ENCODE measurements at regions not wholly inside any gene's neighbourhood (a gene's known extent, or its start where the extent isn't known, plus 50 kb on each side); places are given as distances from the start of the nearest gene placed in this dataset.
"Not testable (repeated sequence)": the region's sequence is repeated elsewhere in the genome, so short reads cannot be mapped to it uniquely, and the experiment has no call there.

GRCh38 chr7:357531-358209 is 67.7 kb downstream of the FOXL3 start:
- H3K27ac ChIP-seq (ENCODE audit: low read depth, low read length), result no peak overlapping the region
- no peak overlapping the region for H3K9ac ChIP-seq (ENCODE audit: low read length)
- no peak overlapping the region for H3K4me3 ChIP-seq (ENCODE audit: low read depth, low read length)
- peaks cover 3% of the 10 kb centered on the region; the same call in 1 of the 2 replicates for H3K9me3 ChIP-seq (ENCODE audit: control insufficient read depth, insufficient read depth, low read depth, low read length)
- H3K27me3 ChIP-seq (ENCODE audit: control insufficient read depth, insufficient read depth, low read length), result peaks cover 25% of the 10 kb centered on the region; the same call in 1 of the 2 replicates
- H3K36me3 ChIP-seq (ENCODE audit: control insufficient read depth, insufficient read depth, low read length), result no peaks in the 10 kb centered on the region
- H3K4me1 ChIP-seq (ENCODE audit: control insufficient read depth, insufficient read depth, low read length), result no peaks in the 10 kb centered on the region; the same call in 1 of the 2 replicates

GRCh38 chr7:358352-358751 is 68.4 kb downstream of the FOXL3 start:
- Histone ChIP-seq H3K27ac (ENCODE audit: low read depth, low read length) (no peak overlapping the region), H3K9ac (ENCODE audit: low read length) (no peak overlapping the region), H3K9me3 (ENCODE audit: control insufficient read depth, insufficient read depth, low read depth, low read length) (peaks cover 3% of the 10 kb centered on the region; the same call in 1 of the 2 replicates)

GRCh38 chr7:359226-359765 is 69.3 kb downstream of the FOXL3 start:
- no peaks in the 10 kb centered on the region; the same call in 1 of the 2 replicates for H3K4me1 ChIP-seq (ENCODE audit: control insufficient read depth, insufficient read depth, low read length)
- H3K27me3 ChIP-seq (ENCODE audit: control insufficient read depth, insufficient read depth, low read length), result peaks cover 27% of the 10 kb centered on the region; the same call in 1 of the 2 replicates
- no peaks in the 10 kb centered on the region for H3K36me3 ChIP-seq (ENCODE audit: control insufficient read depth, insufficient read depth, low read length)
- H3K27ac ChIP-seq (ENCODE audit: low read depth, low read length), result no peak overlapping the region
- H3K9me3 ChIP-seq (ENCODE audit: control insufficient read depth, insufficient read depth, low read depth, low read length), result peaks cover 3% of the 10 kb centered on the region; the same call in 1 of the 2 replicates
- H3K4me3 ChIP-seq (ENCODE audit: low read depth, low read length), result no peak overlapping the region
- H3K9ac ChIP-seq (ENCODE audit: low read length), result no peak overlapping the region

More at GRCh38 chr7:358352-358751, 68.4 kb downstream of the FOXL3 start:
- H3K4me1 ChIP-seq (ENCODE audit: control insufficient read depth, insufficient read depth, low read length), result no peaks in the 10 kb centered on the region; the same call in 1 of the 2 replicates
- peaks cover 27% of the 10 kb centered on the region; the same call in 1 of the 2 replicates for H3K27me3 ChIP-seq (ENCODE audit: control insufficient read depth, insufficient read depth, low read length)
- no peak overlapping the region for H3K4me3 ChIP-seq (ENCODE audit: low read depth, low read length)
- no peaks in the 10 kb centered on the region for H3K36me3 ChIP-seq (ENCODE audit: control insufficient read depth, insufficient read depth, low read length)

- Histone ChIP-seq H3K4me3 (ENCODE audit: low read depth, low read length) (no peak overlapping the region; the same call in 1 of the 2 replicates), H3K36me3 (ENCODE audit: control insufficient read depth, insufficient read depth, low read length) (no peaks in the 10 kb centered on the region), H3K9ac (ENCODE audit: low read length) (no peak overlapping the region), H3K4me1 (ENCODE audit: control insufficient read depth, insufficient read depth, low read length) (no peaks in the 10 kb centered on the region; the same call in 1 of the 2 replicates), H3K27me3 (ENCODE audit: control insufficient read depth, insufficient read depth, low read length) (peaks cover 27% of the 10 kb centered on the region; the same call in 1 of the 2 replicates), H3K9me3 (ENCODE audit: control insufficient read depth, insufficient read depth, low read depth, low read length) (peaks cover 3% of the 10 kb centered on the region; the same call in 1 of the 2 replicates), H3K27ac (ENCODE audit: low read depth, low read length) (no peak overlapping the region)
Measured at GRCh38 chr7:359766-360361, 69.9 kb downstream of the FOXL3 start.

GRCh38 chr7:360454-361100 is 70.6 kb downstream of the FOXL3 start:
- Histone ChIP-seq H3K27ac (ENCODE audit: low read depth, low read length) (no peak overlapping the region), H3K4me1 (ENCODE audit: control insufficient read depth, insufficient read depth, low read length) (no peaks in the 10 kb centered on the region; the same call in 1 of the 2 replicates), H3K9ac (ENCODE audit: low read length) (no peak overlapping the region), H3K4me3 (ENCODE audit: low read depth, low read length) (no peak overlapping the region; the same call in 1 of the 2 replicates), H3K36me3 (ENCODE audit: control insufficient read depth, insufficient read depth, low read length) (no peaks in the 10 kb centered on the region), H3K9me3 (ENCODE audit: control insufficient read depth, insufficient read depth, low read depth, low read length) (peaks cover 3% of the 10 kb centered on the region; the same call in 1 of the 2 replicates), H3K27me3 (ENCODE audit: control insufficient read depth, insufficient read depth, low read length) (peaks cover 27% of the 10 kb centered on the region; the same call in 1 of the 2 replicates)

- H3K9ac ChIP-seq (ENCODE audit: low read length); H3K36me3 ChIP-seq (ENCODE audit: control insufficient read depth, insufficient read depth, low read length); H3K4me3 ChIP-seq (ENCODE audit: low read depth, low read length); H3K9me3 ChIP-seq (ENCODE audit: control insufficient read depth, insufficient read depth, low read depth, low read length); H3K4me1 ChIP-seq (ENCODE audit: control insufficient read depth, insufficient read depth, low read length); H3K27ac ChIP-seq (ENCODE audit: low read depth, low read length): not testable (repeated sequence)
- H3K27me3 ChIP-seq (ENCODE audit: control insufficient read depth, insufficient read depth, low read length), result peaks cover 27% of the 10 kb centered on the region; the same call in 1 of the 2 replicates
Measured at GRCh38 chr7:361182-361581, 71.2 kb downstream of the FOXL3 start.

- Histone ChIP-seq H3K9me3 (ENCODE audit: control insufficient read depth, insufficient read depth, low read depth, low read length) (peaks cover 3% of the 10 kb centered on the region; the same call in 1 of the 2 replicates), H3K27me3 (ENCODE audit: control insufficient read depth, insufficient read depth, low read length) (peaks cover 27% of the 10 kb centered on the region; the same call in 1 of the 2 replicates), H3K4me1 (ENCODE audit: control insufficient read depth, insufficient read depth, low read length) (no peaks in the 10 kb centered on the region; the same call in 1 of the 2 replicates), H3K36me3 (ENCODE audit: control insufficient read depth, insufficient read depth, low read length) (no peaks in the 10 kb centered on the region), H3K4me3 (ENCODE audit: low read depth, low read length) (no peak overlapping the region), H3K9ac (ENCODE audit: low read length) (no peak overlapping the region), H3K27ac (ENCODE audit: low read depth, low read length) (no peak overlapping the region)
Measured at GRCh38 chr7:361680-362401, 71.9 kb downstream of the FOXL3 start.

- H3K9ac ChIP-seq (ENCODE audit: low read length), result no peak overlapping the region
- no peaks in the 10 kb centered on the region; the same call in 1 of the 2 replicates for H3K4me1 ChIP-seq (ENCODE audit: control insufficient read depth, insufficient read depth, low read length)
- no peak overlapping the region for H3K27ac ChIP-seq (ENCODE audit: low read depth, low read length)
- H3K4me3 ChIP-seq (ENCODE audit: low read depth, low read length), result no peak overlapping the region
- peaks cover 27% of the 10 kb centered on the region; the same call in 1 of the 2 replicates for H3K27me3 ChIP-seq (ENCODE audit: control insufficient read depth, insufficient read depth, low read length)
- H3K9me3 ChIP-seq (ENCODE audit: control insufficient read depth, insufficient read depth, low read depth, low read length), result peaks cover 3% of the 10 kb centered on the region; the same call in 1 of the 2 replicates
- no peaks in the 10 kb centered on the region for H3K36me3 ChIP-seq (ENCODE audit: control insufficient read depth, insufficient read depth, low read length)
Measured at GRCh38 chr7:362402-363096, 72.6 kb downstream of the FOXL3 start.

- H3K4me1 ChIP-seq (ENCODE audit: control insufficient read depth, insufficient read depth, low read length), result no peaks in the 10 kb centered on the region; the same call in 1 of the 2 replicates
- H3K27ac ChIP-seq (ENCODE audit: low read depth, low read length), result no peak overlapping the region
- peaks cover 27% of the 10 kb centered on the region; the same call in 1 of the 2 replicates for H3K27me3 ChIP-seq (ENCODE audit: control insufficient read depth, insufficient read depth, low read length)
- H3K9me3 ChIP-seq (ENCODE audit: control insufficient read depth, insufficient read depth, low read depth, low read length), result peaks cover 2% of the 10 kb centered on the region; the same call in 1 of the 2 replicates
- H3K4me3 ChIP-seq (ENCODE audit: low read depth, low read length), result no peak overlapping the region
- H3K36me3 ChIP-seq (ENCODE audit: control insufficient read depth, insufficient read depth, low read length), result no peaks in the 10 kb centered on the region
- no peak overlapping the region for H3K9ac ChIP-seq (ENCODE audit: low read length)
Measured at GRCh38 chr7:363626-364025, 73.7 kb downstream of the FOXL3 start.

- H3K27ac ChIP-seq (ENCODE audit: low read depth, low read length), result no peak overlapping the region
- H3K27me3 ChIP-seq (ENCODE audit: control insufficient read depth, insufficient read depth, low read length), result peaks cover 25% of the 10 kb centered on the region; the same call in 1 of the 2 replicates
- no peak overlapping the region for H3K9ac ChIP-seq (ENCODE audit: low read length)
- H3K36me3 ChIP-seq (ENCODE audit: control insufficient read depth, insufficient read depth, low read length), result no peaks in the 10 kb centered on the region
- no peaks in the 10 kb centered on the region; the same call in 1 of the 2 replicates for H3K4me1 ChIP-seq (ENCODE audit: control insufficient read depth, insufficient read depth, low read length)
- H3K9me3 ChIP-seq (ENCODE audit: control insufficient read depth, insufficient read depth, low read depth, low read length), result no peaks in the 10 kb centered on the region
- H3K4me3 ChIP-seq (ENCODE audit: low read depth, low read length), result no peak overlapping the region
Measured at GRCh38 chr7:364536-364935, 74.6 kb downstream of the FOXL3 start.
